Dermis microvascular lymphatic vessel endothelial cell (primary cell): ENCODE measurements at regions not wholly inside any gene's neighbourhood (a gene's known extent, or its start where the extent isn't known, plus 50 kb on each side); places are given as distances from the start of the nearest gene placed in this dataset.

Experiments used
- DNase-seq, 2 donors: peaks; one replicate each; pipeline versions ENCODE4 v3.0.0 to v3.0.0-alpha.2; 2010; ENCODE audit warnings: low read depth in 2 of 2

GRCh38 chr12:16716928-16717327 lies 111.0 kb upstream of the LMO3 start:
- DNase-seq: no peak

DNA sequence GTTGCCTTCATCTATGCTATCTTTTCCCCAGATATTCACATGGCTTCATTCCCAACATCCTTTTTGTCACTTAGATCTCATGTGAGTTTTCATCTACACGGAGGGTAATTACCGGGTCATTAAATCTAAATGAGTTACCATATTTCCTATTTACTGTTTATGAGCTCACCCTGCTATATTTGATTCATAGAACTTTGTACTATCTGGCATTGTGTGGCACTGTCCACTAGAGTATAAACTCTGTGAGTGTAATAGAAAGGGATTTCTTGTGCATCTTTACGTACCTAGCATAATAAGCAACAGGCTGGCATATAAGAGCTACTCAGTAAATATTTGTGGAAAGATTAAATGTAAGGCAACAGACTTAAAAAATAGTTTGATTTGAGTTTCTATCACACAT lies 86.1 kb upstream of the LMO3 start:
- no peak for DNase-seq

GRCh38 chr12:16691624-16692023 lies 85.7 kb upstream of the LMO3 start:
- no peak for DNase-seq

DNA sequence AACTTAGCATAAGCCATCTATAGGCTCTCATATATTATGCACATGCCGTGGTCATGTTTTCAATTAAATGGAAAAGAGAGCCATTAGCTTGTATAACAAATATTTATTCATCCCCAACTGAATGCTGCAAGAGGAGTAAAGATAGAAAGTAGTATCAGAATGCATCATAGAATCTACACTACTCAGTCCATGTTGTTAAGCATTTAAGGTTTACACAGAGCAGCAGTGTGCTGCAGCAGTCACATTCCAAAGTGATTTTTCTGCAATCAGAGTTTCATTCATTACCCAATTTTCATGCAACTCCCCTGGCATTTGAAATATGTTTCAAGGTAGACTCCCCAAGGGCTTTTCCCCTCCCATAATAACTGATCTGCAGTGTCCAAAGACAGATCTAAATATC lies 82.2 kb upstream of the LMO3 start:
- DNase-seq: no peak

GRCh38 chr12:16685107-16685506 lies 79.1 kb upstream of the LMO3 start:
- no peak for DNase-seq

DNA sequence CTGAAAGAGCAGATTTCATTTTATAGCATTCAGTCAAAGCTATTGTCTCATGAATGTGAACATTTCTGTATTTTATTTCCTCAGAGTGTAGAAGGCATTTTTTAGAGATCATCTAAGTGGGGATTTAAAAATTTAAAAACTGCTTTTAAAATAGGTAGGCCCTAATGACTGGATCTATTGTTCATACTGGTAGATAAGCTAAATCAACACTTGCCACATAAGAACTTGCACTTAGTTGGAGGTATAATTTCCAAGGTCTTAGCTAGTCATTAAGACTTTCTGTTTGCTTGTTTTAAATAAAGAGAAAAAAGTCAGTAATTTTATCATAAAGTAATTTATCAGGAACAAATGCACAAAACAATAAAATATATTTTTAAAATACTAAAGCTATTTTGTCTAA lies 75.2 kb upstream of the LMO3 start:
- DNase-seq: no peak

GRCh38 chr12:16675438-16675837 lies 69.5 kb upstream of the LMO3 start:
- DNase-seq: no peak

GRCh38 chr12:16674885-16675284 lies 68.9 kb upstream of the LMO3 start:
- DNase-seq: no peak

DNA sequence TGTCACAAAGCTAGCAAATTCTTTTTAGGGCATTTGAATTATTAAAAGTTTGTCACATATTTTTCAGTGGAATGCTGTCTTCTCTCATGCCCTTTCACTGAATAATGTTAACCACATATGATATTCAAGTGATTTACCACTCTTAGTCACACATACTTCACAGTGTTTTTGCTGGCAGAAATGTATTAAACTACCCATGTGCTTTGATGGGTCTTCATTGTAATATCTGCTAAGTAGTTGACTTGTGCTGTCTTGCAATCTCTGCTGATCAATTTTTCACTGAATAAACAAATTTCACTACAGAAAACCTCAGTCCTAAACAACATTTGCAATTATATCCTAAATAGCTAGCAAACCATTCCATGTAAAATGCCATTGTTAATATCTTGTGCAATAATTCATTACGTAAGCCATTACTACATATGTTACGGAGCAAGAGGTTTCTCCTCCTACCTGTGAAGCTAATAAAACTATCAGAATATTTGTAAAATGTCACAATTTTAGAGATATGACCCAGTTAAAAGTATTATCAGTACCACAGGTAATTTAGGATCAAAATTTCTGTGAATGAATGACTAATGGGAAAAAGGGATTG lies 64.6 kb upstream of the LMO3 start:
- no peak for DNase-seq

DNA sequence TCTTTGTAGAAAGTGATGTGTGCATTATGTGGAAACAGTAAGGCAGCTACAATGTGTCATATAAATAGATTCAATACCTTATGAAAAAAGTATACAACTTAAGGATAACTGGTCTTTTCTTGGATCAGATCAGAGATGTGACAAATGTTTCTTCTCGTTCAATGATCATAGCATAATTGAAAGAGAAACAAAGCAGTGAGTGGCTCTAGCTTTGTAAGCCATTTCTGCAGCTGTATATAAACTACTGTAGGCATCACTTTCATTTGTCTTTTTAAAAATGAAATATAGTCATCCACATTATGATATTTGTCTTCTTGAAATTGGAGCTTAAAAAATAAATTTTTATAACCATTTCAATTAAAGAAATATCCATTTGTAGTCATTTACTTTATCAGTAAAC lies 63.8 kb upstream of the LMO3 start:
- DNase-seq: no peak

DNA sequence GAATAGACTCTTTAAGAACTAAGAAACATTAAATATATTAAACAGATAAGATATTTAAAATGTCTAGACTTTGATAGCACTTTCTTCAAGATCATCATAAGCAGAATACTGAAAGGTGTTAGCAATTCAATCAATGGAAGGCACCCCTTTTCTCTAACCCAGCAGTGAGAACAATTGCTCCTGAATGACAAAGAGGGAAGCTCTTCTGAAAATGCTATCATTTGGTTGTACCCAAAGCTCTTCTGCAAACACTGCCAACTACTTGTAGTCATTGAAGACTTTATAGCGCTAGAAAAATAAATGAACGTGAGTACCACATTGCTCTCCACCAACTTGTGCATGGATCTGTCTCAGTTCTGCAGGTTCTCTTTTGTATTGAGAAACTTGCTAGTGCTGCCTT lies 62.2 kb upstream of the LMO3 start:
- no peak for DNase-seq

GRCh38 chr12:16658699-16659098 lies 52.7 kb upstream of the LMO3 start:
- no peak for DNase-seq
